ENCODE measurements at regions not wholly inside any gene's neighbourhood (a gene's known extent, or its start where the extent isn't known, plus 50 kb on each side); places are given as distances from the start of the nearest gene placed in this dataset.
A peak's percentile ranks its signal among the peaks of the same experiment; 100 is the strongest.

- Histone ChIP-seq H3K36me3 (replicated peaks in 1 of 2; ENCODE audit: control insufficient read depth in 1 of 2, insufficient read depth in 2 of 2, low read length in 2 of 2) (no peaks in the 10 kb centered on the region), H4K20me1 (ENCODE audit: insufficient read depth, low read length) (no peaks in the 10 kb centered on the region), H3K79me2 (ENCODE audit: insufficient read depth, low read length) (no peaks in the 10 kb centered on the region), H3K4me3 (replicated peaks in 1 of 3; ENCODE audit: insufficient read depth in 1 of 3, low read depth in 2 of 3, low read length in 3 of 3) (no peak overlapping the region), H3K4me1 (ENCODE audit: insufficient read depth, low read length) (no peaks in the 10 kb centered on the region), H3K27ac (ENCODE audit: extremely low read length, insufficient read depth, low read length) (no peak overlapping the region), H3K9me3 (ENCODE audit: low read length) (no peaks in the 10 kb centered on the region), H3K27me3 (ENCODE audit: control insufficient read depth in 1 of 2, insufficient read depth in 2 of 2, low read length in 2 of 2) (no peaks in the 10 kb centered on the region), H3K4me2 (ENCODE audit: low read depth, low read length) (no peak overlapping the region), H3K9ac (ENCODE audit: insufficient read depth, low read depth, low read length) (no peak overlapping the region), H2AFZ (ENCODE audit: low read length) (no peak overlapping the region)
- 20% methylated on average over 6 of the region's 6 CpGs for WGBS (ENCODE audit: low lambda C conversion rate)
- ATAC-seq (peak; percentile 34), FAIRE-seq (no peak), DNase-seq (ENCODE audit: low spot score) (no peak)
- in situ Hi-C loops (cut with HindIII; ENCODE audit: extremely low pct_ligation_motif_present, low pct_unique_long_range_greater_than_20kb) (no loop called here), intact Hi-C loops (cut with micrococcal nuclease; ENCODE audit: unreplicated experiment) (no loop called here)
- no TSS peak for BruUV-seq (replicated peaks)
- POLR2A ChIA-PET = no interaction called here
- TF ChIP-seq PBX3 (CRISPR knock-in tag; IDR thresholded peaks at IDR 0.05; ENCODE audit: borderline replicate concordance) = no peak
- TF ChIP-seq ZNF260 (CRISPR knock-in tag; IDR thresholded peaks at IDR 0.05; ENCODE audit: borderline replicate concordance, low read depth) = no peak
- no peak for TF ChIP-seq NRL (CRISPR knock-in tag; IDR thresholded peaks at IDR 0.05; ENCODE audit: borderline replicate concordance)
- no peak for TF ChIP-seq ZNF263 (CRISPR knock-in tag; IDR thresholded peaks at IDR 0.05)
- TF ChIP-seq IKZF4 (CRISPR knock-in tag; IDR thresholded peaks at IDR 0.05; ENCODE audit: borderline replicate concordance, low read depth, not compliant biosample characterization) = no peak
- no peak for TF ChIP-seq NR2F1 (CRISPR knock-in tag; IDR thresholded peaks at IDR 0.05)
- TF ChIP-seq EZH2 (conservative IDR thresholded peaks at IDR 0.05; ENCODE audit: low read depth, low read length) = no peak
- CTCF ChIA-PET (ENCODE audit: low intra/inter-chr PET ratio, low total read pairs) = no interaction called here
These were observed 308.9 kb upstream of the POU3F3 start for GRCh38 chr2:104545055-104545454.

- WGBS (ENCODE audit: low lambda C conversion rate) = 0% methylated on average over 1 of the region's 1 CpG
- H4K20me1 ChIP-seq (ENCODE audit: insufficient read depth, low read length) = no peaks in the 10 kb centered on the region
- BruUV-seq (replicated peaks) = no TSS peak
- in situ Hi-C loops (cut with HindIII; ENCODE audit: extremely low pct_ligation_motif_present, low pct_unique_long_range_greater_than_20kb) (no loop called here), intact Hi-C loops (cut with micrococcal nuclease; ENCODE audit: unreplicated experiment) (no loop called here)
- POLR2A ChIA-PET = no interaction called here
- H3K4me1 ChIP-seq (ENCODE audit: insufficient read depth, low read length) = no peaks in the 10 kb centered on the region
- no peak overlapping the region for H2AFZ ChIP-seq (ENCODE audit: low read length)
- DNase-seq (ENCODE audit: low spot score) (no peak), ATAC-seq (no peak), FAIRE-seq (no peak)
- H3K79me2 ChIP-seq (ENCODE audit: insufficient read depth, low read length) = no peaks in the 10 kb centered on the region
- no peaks in the 10 kb centered on the region for H3K9me3 ChIP-seq (ENCODE audit: low read length)
- CTCF ChIA-PET (ENCODE audit: low intra/inter-chr PET ratio, low total read pairs) = no interaction called here
- no peak for TF ChIP-seq JDP2 (CRISPR knock-in tag; IDR thresholded peaks at IDR 0.05; ENCODE audit: borderline replicate concordance)
- TF ChIP-seq CREB1 (IDR thresholded peaks at IDR 0.05) = peak; percentile 93
- TF ChIP-seq CREB1 (CRISPR knock-in tag; IDR thresholded peaks at IDR 0.05) = no peak
- no peak for TF ChIP-seq ZBTB2 (CRISPR knock-in tag; IDR thresholded peaks at IDR 0.05; ENCODE audit: low read depth)
- peak; percentile 99 for TF ChIP-seq ATF7 (IDR thresholded peaks at IDR 0.05)
- TF ChIP-seq ATF7 (CRISPR knock-in tag; IDR thresholded peaks at IDR 0.05) = no peak
- no peaks in the 10 kb centered on the region for H3K36me3 ChIP-seq (replicated peaks in 1 of 2; ENCODE audit: control insufficient read depth in 1 of 2, insufficient read depth in 2 of 2, low read length in 2 of 2)
- H3K4me3 ChIP-seq (replicated peaks in 1 of 3; ENCODE audit: insufficient read depth in 1 of 3, low read depth in 2 of 3, low read length in 3 of 3) = no peak overlapping the region
- no peaks in the 10 kb centered on the region for H3K27me3 ChIP-seq (ENCODE audit: control insufficient read depth in 1 of 2, insufficient read depth in 2 of 2, low read length in 2 of 2)
- H3K9ac ChIP-seq (ENCODE audit: insufficient read depth, low read depth, low read length) = no peak overlapping the region
- no peak overlapping the region for H3K4me2 ChIP-seq (ENCODE audit: low read depth, low read length)
- H3K27ac ChIP-seq (ENCODE audit: extremely low read length, insufficient read depth, low read length) = no peak overlapping the region
These were observed 307.4 kb upstream of the POU3F3 start for GRCh38 chr2:104546537-104546936.

Measured in HepG2 (cell line).